ENCODE measurements at regions not wholly inside any gene's neighbourhood (a gene's known extent, or its start where the extent isn't known, plus 50 kb on each side); places are given as distances from the start of the nearest gene placed in this dataset.
"Not testable (repeated sequence)": the region's sequence is repeated elsewhere in the genome, so short reads cannot be mapped to it uniquely, and the experiment has no call there.

GRCh38 chrX:95823796-95824195 is 860.8 kb upstream of the DIAPH2 start:
- DNase-seq = no peak

DNA sequence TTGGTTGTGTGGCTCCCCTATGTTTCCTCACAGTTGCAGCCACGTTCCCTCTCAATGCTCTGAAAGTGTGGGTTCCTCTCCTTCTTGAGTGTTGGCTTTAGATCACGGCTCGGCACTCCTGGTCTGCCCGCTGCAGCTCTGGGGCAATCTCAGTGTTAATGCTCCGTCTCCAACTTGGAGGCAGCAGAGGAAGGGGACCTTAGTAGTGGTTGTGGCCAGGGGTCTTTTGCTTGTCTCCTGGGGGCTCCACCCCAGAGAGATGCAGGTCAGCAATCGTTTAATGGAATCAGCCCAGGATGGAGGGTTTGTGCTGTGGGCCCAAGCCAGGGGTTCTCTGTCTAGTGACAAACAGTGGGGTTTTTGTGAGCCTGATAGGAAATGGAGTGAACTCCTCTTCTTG is 849.4 kb upstream of the DIAPH2 start:
- DNase-seq = no peak

GRCh38 chrX:95836517-95836916 is 848.1 kb upstream of the DIAPH2 start:
- DNase-seq = no peak

- no peak for DNase-seq
These were observed 842.8 kb upstream of the DIAPH2 start for GRCh38 chrX:95841863-95842262.

DNA sequence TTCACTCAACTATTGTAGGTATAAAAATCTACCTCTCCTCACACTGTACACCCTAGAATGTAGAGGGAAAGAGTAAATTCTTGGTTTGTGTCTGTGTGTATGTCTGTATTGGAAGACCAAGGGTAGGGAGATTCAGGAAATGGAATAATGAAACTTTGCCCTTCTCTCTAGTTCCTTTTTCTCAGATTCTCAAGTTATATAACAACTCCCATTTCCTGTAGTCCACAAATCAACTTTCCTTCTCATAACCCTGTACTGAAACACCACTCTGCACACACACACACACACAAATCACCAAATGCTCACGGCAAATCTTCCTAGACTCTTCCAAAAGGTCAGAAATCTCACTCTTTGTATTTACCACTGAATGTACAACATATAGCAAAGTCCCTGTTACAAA is 824.5 kb upstream of the DIAPH2 start:
- no peak for DNase-seq

- no peak for DNase-seq
These were observed 809.0 kb upstream of the DIAPH2 start for GRCh38 chrX:95875661-95876060.

DNA sequence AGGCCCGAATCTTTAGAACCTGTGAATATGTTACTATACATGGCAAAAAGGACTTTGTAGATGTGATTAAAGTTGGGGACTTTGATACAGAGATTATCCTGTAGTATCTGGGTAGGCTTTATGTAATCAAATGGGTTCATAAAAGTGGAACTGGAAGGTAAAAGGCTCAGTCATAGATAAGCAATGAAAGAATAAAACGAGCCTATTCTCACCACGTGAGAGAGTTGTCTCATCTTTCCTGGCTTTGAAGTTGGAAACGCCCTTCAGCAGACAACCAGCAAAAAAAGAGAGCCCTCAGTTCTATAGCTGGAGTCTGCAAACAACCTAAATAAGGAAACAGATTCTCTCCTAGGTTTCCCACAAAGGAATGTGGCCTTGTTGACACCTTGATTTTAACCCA is 805.8 kb upstream of the DIAPH2 start:
- no peak for DNase-seq

DNA sequence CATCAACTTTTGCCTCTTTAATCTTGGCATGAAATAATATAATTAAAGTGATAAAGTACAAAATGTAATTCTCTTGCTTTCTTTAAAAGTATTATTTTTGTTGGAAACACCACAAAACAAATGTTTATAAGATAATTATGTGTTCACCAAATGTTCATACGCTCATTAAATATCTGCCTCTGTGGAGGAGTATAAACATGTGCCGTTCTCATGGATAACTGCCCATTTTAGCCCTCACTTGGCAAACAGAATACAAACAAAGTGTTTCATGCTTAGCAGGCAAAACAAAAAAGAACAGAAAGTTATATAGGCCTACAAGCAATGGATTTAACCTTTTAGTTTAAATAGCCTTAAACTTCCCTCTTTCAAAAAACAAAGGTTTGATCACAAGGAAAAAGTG is 800.5 kb upstream of the DIAPH2 start:
- DNase-seq = no peak

DNA sequence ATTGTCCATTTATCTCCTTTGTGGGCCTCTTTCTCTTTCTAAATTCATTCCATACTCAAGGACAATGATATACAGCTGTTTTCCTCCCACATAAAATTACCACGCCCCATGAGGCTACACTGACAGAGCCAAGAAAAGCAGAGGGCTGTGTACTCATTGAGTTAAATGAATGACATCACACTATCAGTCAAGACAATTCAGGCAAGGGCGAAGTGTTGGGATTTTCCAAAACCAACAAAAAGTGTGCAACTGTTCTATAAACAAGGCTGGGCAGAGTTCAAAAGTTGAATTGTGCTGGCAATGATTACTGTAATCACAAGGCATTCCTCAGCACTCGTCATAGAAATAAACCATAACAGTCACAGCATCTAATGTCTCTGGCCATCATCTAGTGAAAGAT is 799.6 kb upstream of the DIAPH2 start:
- no peak for DNase-seq

GRCh38 chrX:95889279-95889678 is 795.4 kb upstream of the DIAPH2 start:
- no peak for DNase-seq

DNA sequence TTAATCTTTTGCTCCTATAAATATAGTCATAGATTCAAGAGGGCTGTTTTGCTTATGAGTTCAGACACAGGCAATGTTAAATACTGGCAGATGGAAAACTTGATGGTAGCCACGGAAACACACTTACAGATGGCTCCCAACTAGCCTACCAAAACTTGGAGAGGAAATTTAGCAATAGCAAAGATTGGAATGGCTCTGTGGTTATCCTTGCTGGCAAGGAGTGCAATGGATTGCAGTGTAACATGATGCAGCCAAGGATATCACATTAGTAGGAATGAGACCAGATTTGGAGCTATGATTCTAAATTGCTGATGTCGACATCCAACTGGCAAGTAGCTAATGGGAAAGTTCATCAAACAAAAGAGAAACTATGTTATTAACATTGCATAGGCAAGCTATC is 791.0 kb upstream of the DIAPH2 start:
- peak; percentile 38 for DNase-seq

DNA sequence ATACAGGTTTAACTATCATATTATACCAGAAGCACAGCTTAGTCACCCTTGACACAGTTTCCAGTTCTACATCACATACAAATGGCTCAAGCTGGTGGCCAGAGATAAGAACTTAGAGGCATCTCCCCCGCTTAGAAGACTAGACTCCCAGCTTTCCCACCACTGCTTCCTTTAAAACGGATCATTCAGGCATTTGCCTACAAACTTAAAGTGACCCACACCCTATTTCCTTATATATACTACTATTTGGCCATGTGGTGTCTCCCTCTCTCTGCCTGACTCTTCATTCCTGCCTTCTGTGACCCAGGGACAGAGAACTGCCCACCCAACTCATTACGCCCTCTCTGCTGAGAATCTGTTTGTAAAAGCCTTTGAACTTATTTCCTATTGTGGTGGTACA is 781.2 kb upstream of the DIAPH2 start:
- no peak for DNase-seq

- DNase-seq = no peak
These were observed 780.7 kb upstream of the DIAPH2 start for GRCh38 chrX:95903975-95904374.

DNA sequence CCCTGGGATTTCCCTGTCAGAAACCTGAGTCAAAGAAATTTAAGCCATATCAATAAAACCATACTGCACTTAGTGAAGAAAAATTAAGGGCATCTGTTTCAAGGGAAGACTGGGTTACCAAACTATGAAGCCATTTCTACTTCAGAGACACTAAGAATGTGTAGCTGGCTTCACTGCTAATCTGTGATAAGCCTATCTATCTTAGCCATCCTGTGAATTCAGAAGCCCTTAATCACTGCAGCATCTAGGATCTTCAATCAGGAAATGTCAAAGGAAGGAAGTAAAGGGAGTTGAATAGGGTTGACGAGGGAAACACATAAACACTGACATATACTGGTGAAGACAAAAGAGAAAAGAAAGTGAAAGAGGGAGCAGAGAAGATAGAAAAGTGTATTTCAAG is 777.6 kb upstream of the DIAPH2 start:
- DNase-seq = no peak

DNA sequence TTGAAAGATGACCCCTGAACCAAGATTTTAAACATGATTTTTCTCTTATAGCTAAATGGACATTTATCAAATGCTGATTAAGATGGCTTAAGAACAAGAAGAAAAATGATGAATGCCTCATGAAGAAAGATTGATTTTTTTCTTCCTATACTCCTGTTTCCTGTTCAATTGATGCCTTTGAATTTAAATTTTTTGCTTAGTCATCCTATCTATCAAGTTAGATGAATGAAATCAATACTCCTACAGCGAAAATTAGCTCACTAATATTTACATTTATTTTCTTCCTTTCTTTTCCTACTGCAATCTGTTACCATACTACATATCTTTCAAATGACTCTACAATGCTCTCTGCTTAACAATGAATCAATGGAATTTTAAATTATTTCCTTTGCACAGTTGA is 773.6 kb upstream of the DIAPH2 start:
- no peak for DNase-seq

DNA sequence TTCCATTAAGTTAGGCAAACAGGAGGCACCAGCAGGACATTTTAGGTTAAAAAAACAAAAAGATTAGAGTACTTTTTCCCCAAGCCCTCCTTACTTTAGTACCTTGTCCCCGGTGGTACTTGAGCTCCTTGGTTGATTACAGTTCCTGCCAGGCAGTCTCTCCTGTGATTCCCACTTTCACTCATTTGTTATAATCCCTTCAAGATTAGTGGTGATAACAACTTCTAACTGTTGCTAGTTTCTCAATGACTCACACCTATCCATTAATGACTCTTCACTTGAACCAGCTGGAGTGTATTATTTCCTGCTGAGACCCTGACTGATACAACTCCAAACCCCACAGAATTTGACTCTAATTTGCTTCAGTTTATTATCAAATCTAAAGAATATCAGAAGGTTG is 765.0 kb upstream of the DIAPH2 start:
- DNase-seq = no peak

DNA sequence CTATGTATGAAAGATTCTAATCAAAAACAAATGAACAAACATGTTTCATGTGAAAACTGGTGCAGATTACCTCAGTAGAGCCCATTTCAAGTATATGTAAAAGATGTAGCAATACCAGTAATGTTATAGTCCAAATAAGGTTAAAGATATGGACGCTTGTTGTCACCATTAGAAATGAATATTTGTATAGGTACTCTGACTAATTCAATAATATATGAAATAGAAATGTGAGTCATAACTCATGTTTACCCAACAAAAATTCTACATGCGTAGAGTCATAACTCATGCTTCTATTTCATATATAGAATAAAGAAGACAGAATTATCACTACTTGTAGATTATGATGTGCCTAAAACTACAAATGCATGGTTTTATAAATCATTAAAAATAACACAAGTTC is 739.1 kb upstream of the DIAPH2 start:
- no peak for DNase-seq

DNA sequence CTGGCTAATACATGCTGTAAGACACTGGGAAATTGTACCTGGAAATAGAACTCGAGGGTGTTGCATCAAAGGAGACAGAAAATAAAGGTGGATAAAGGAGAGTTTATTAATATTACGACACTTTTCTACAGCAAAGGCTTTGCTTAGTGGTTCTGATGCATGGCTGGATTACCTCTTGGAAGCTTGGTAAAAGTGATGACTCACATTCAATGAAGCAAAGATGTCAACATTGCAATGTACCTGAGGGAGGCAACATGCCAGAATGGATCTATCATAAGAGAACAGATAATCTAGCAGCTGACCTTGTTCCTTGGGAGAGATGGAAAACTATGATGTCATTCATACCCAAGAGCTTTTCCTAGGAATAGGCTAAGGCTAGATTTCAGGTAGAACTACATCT is 735.1 kb upstream of the DIAPH2 start:
- no peak for DNase-seq

DNA sequence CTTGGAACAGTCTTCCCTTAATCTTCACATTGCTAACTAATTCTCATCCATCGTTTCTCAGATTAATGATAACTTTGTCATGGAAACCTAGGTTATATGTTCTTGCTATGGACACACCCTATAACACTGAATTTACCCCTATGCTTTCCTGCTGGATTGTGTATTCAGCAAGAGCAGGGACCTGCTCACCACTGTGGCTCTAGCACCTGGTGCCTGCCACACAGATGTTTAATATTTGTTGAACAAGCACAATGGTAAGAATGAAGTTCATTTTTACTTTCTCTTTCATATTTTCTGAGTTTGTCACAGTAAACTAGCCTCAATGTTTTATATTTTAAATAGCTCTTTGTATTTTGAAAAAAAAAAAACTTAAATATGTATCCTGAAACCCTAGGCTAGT is 734.0 kb upstream of the DIAPH2 start:
- DNase-seq = no peak

DNA sequence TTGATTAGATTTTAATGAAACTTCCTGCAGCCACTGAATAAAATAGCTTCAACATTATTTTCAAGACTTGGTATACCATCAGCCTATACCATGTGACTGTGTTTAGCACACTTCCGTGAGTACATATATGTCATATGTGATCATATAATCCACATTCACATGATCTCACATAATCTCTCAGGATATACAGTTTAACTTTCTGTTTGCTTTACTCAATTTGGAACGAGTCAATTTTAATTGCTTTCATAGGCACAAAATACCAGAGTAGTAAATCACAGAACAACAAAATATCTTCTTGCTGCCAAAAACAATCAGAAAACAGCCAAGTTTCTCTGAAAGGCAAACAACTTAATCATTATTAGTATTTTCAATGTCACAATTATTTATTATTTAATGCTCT is 731.1 kb upstream of the DIAPH2 start:
- no peak for DNase-seq

- DNase-seq = no peak
These were observed 727.9 kb upstream of the DIAPH2 start for GRCh38 chrX:95956745-95957144.

GRCh38 chrX:95973456-95974095 is 711.1 kb upstream of the DIAPH2 start:
- not testable (repeated sequence) for DNase-seq

DNA sequence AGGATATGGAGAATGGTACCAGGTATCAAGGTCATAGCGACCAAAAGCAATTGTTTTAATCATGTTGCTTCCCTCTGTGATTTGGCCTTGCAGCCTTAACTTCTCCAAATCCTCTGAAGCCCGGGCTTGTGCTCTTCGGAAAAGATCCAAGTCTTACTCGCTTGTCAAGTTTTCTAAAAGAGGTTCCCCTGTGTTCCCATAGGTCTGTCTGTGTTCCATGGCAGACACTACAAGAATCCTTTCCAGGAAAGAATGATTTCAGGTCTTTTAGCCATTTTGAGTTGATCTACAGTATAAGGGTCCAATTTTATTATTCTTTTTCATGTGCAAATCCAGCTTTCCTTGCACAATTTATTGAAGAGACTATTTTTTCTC is 710.6 kb upstream of the DIAPH2 start:
- no peak for DNase-seq

DNA sequence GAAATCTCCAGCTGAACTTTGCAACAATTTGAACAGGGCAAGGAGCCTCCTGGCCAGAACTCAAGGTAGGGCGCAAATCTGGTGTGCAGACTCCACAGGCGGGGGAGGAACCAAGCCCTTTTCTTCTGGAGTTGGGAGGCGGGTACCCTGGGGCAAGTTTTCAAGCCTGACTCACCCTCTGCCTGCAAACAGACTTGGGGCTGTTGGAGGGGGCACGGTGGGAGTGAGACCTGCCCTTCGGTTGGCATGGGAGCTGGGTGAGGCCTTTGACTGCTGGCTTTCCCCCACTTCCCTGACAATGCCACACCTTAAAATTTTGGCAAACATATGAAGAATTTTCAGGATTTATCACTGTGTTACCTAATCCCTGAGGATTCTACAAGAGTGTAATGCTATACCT is 709.8 kb upstream of the DIAPH2 start:
- no peak for DNase-seq

DNA sequence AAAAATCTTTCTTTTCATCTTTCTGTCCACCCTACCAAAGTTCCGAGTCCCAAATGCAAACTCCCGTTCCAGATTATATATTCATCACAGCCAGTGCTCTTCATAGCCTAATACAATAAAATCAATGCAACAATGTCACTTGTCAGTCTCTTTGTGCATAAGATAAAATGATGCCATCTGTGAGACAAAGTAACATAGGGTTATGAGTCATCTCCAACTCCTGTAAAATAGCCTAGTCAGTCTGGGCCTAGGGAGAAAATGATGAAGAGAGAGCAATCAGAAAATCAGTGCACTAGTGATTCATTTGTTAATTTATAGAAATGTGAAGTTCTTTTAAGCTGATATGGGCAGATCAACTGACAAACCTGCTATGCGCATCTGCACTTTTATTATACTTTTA is 689.1 kb upstream of the DIAPH2 start:
- DNase-seq = no peak

- DNase-seq = no peak
These were observed 688.3 kb upstream of the DIAPH2 start for GRCh38 chrX:95996294-95996693.
